ENCODE measurements at regions not wholly inside any gene's neighbourhood (a gene's known extent, or its start where the extent isn't known, plus 50 kb on each side); places are given as distances from the start of the nearest gene placed in this dataset.

GRCh38 chr5:18483451-18483850 lies 849.2 kb downstream of the TAF11L14 start:
- intact Hi-C loops (cut with DNase I): no loop called here
- no peaks in the 10 kb centered on the region for H3K27me3 ChIP-seq
- peaks cover 0 to 2% (median 0%) of the 10 kb centered on the region in 4 donors for H3K9me3 ChIP-seq
- ATAC-seq (no peak), FAIRE-seq (no peak), DNase-seq (no peak)
- H3K27ac ChIP-seq: no peak overlapping the region
- H3K4me3 ChIP-seq: no peak overlapping the region
- 32 to 60% methylated on average over 3 of the region's 3 CpGs for WGBS, 2 donors
- no peak for TF ChIP-seq CTCF (IDR thresholded peaks at IDR 0.05)
- no peaks in the 10 kb centered on the region for H3K36me3 ChIP-seq
- no peaks in the 10 kb centered on the region for H3K4me1 ChIP-seq

GRCh38 chr5:18487928-18488480 lies 853.7 kb downstream of the TAF11L14 start:
- no peak for DNase-seq
- Histone ChIP-seq H3K27ac (no peak overlapping the region), H3K9me3 (peaks cover 0 to 2% (median 0%) of the 10 kb centered on the region in 4 donors), H3K4me1 (no peaks in the 10 kb centered on the region), H3K36me3 (no peaks in the 10 kb centered on the region), H3K4me3 (no peak overlapping the region), H3K27me3 (no peaks in the 10 kb centered on the region)
- FAIRE-seq: no peak
- no peak for TF ChIP-seq CTCF (IDR thresholded peaks at IDR 0.05)
- intact Hi-C loops (cut with DNase I): no loop called here
- WGBS, 2 donors: 10 to 17% methylated on average over 4 of the region's 4 CpGs
- ATAC-seq: no peak

- H3K4me3 ChIP-seq: no peak overlapping the region
- no peaks in the 10 kb centered on the region for H3K27me3 ChIP-seq
- ATAC-seq (no peak), DNase-seq (no peak), FAIRE-seq (no peak)
- no peaks in the 10 kb centered on the region for H3K36me3 ChIP-seq
- 52 to 68% methylated on average over 1 of the region's 1 CpG for WGBS, 2 donors
- intact Hi-C loops (cut with DNase I): no loop called here
- no peaks in the 10 kb centered on the region for H3K4me1 ChIP-seq
- H3K9me3 ChIP-seq: peaks cover 0 to 2% (median 0%) of the 10 kb centered on the region in 4 donors
- no peak overlapping the region for H3K27ac ChIP-seq
- TF ChIP-seq CTCF (IDR thresholded peaks at IDR 0.05): no peak
These were observed 855.4 kb downstream of the TAF11L14 start for GRCh38 chr5:18489703-18490102.

GRCh38 chr5:18491349-18491748 lies 857.1 kb downstream of the TAF11L14 start:
- ATAC-seq (no peak), DNase-seq (no peak), FAIRE-seq (no peak)
- Histone ChIP-seq H3K36me3 (no peaks in the 10 kb centered on the region), H3K27ac (no peak overlapping the region), H3K27me3 (no peaks in the 10 kb centered on the region), H3K4me1 (no peaks in the 10 kb centered on the region), H3K4me3 (no peak overlapping the region), H3K9me3 (peaks cover 0 to 2% (median 0%) of the 10 kb centered on the region in 4 donors)
- WGBS, 2 donors: 82% methylated on average over 1 of the region's 1 CpG
- intact Hi-C loops (cut with DNase I): no loop called here
- no peak for TF ChIP-seq CTCF (IDR thresholded peaks at IDR 0.05)

GRCh38 chr5:18495157-18495556 lies 860.9 kb downstream of the TAF11L14 start:
- DNase-seq: no peak
- no peaks in the 10 kb centered on the region for H3K36me3 ChIP-seq
- TF ChIP-seq CTCF (IDR thresholded peaks at IDR 0.05): no peak
- no peak for ATAC-seq
- no peak for FAIRE-seq
- no peak overlapping the region for H3K4me3 ChIP-seq
- 43 to 44% methylated on average over 1 of the region's 1 CpG for WGBS, 2 donors
- no peaks in the 10 kb centered on the region for H3K9me3 ChIP-seq
- no peak overlapping the region for H3K27ac ChIP-seq
- no peaks in the 10 kb centered on the region for H3K27me3 ChIP-seq
- intact Hi-C loops (cut with DNase I): no loop called here
- no peaks in the 10 kb centered on the region for H3K4me1 ChIP-seq
